GM21515 (cell line): ENCODE measurements at regions not wholly inside any gene's neighbourhood (a gene's known extent, or its start where the extent isn't known, plus 50 kb on each side); places are given as distances from the start of the nearest gene placed in this dataset.

Experiments
- ATAC-seq: cut with Tn5 transposase; IDR thresholded peaks from one replicate; pipeline ENCODE4 v1.9.1; 2021; ENCODE audit not compliant: unreplicated experiment

- ATAC-seq: no peak
These were observed 524.4 kb downstream of the SLC16A7 start for GRCh38 chr12:60120199-60120598.

- ATAC-seq: no peak
These were observed 527.7 kb downstream of the SLC16A7 start for GRCh38 chr12:60123557-60123956.

GRCh38 chr12:60137513-60137912 is 541.7 kb downstream of the SLC16A7 start:
- no peak for ATAC-seq

- ATAC-seq: no peak
These were observed 542.7 kb downstream of the SLC16A7 start for GRCh38 chr12:60138526-60138925.

GRCh38 chr12:60144395-60144794 is 548.6 kb downstream of the SLC16A7 start:
- no peak for ATAC-seq

- no peak for ATAC-seq
These were observed 552.3 kb downstream of the SLC16A7 start for GRCh38 chr12:60148109-60148508.

- no peak for ATAC-seq
These were observed 553.0 kb downstream of the SLC16A7 start for GRCh38 chr12:60148831-60149230.

- no peak for ATAC-seq
These were observed 556.9 kb downstream of the SLC16A7 start for GRCh38 chr12:60152756-60153155.

GRCh38 chr12:60159761-60160160 is 563.9 kb downstream of the SLC16A7 start:
- no peak for ATAC-seq

GRCh38 chr12:60162988-60163720 is 567.3 kb downstream of the SLC16A7 start:
- ATAC-seq: no peak

- ATAC-seq: no peak
These were observed 570.0 kb downstream of the SLC16A7 start for GRCh38 chr12:60165781-60166180.

- no peak for ATAC-seq
These were observed 572.6 kb downstream of the SLC16A7 start for GRCh38 chr12:60168441-60168840.

- ATAC-seq: no peak
These were observed 574.1 kb downstream of the SLC16A7 start for GRCh38 chr12:60169904-60170303.

- no peak for ATAC-seq
These were observed 576.7 kb downstream of the SLC16A7 start for GRCh38 chr12:60172266-60173211.

- no peak for ATAC-seq
These were observed 577.7 kb downstream of the SLC16A7 start for GRCh38 chr12:60173224-60174170.

GRCh38 chr12:60174476-60174875 is 578.6 kb downstream of the SLC16A7 start:
- ATAC-seq: no peak

GRCh38 chr12:60174941-60175340 is 579.1 kb downstream of the SLC16A7 start:
- ATAC-seq: no peak

- ATAC-seq: no peak
These were observed 581.1 kb downstream of the SLC16A7 start for GRCh38 chr12:60176891-60177290.

GRCh38 chr12:60180298-60180697 is 584.5 kb downstream of the SLC16A7 start:
- no peak for ATAC-seq

- no peak for ATAC-seq
These were observed 586.5 kb downstream of the SLC16A7 start for GRCh38 chr12:60182354-60182753.

- no peak for ATAC-seq
These were observed 588.3 kb downstream of the SLC16A7 start for GRCh38 chr12:60184096-60184495.
